GM19328 (cell line): ENCODE measurements at regions not wholly inside any gene's neighbourhood (a gene's known extent, or its start where the extent isn't known, plus 50 kb on each side); places are given as distances from the start of the nearest gene placed in this dataset.
A peak's percentile ranks its signal among the peaks of the same experiment; 100 is the strongest.
"Not testable (repeated sequence)": the region's sequence is repeated elsewhere in the genome, so short reads cannot be mapped to it uniquely, and the experiment has no call there.

Source experiments
- ATAC-seq: cut with Tn5 transposase; IDR thresholded peaks from one replicate; pipeline ENCODE4 v1.9.1; 2021; ENCODE audit warnings: mild to moderate bottlenecking, moderate library complexity; ENCODE audit not compliant: unreplicated experiment

DNA sequence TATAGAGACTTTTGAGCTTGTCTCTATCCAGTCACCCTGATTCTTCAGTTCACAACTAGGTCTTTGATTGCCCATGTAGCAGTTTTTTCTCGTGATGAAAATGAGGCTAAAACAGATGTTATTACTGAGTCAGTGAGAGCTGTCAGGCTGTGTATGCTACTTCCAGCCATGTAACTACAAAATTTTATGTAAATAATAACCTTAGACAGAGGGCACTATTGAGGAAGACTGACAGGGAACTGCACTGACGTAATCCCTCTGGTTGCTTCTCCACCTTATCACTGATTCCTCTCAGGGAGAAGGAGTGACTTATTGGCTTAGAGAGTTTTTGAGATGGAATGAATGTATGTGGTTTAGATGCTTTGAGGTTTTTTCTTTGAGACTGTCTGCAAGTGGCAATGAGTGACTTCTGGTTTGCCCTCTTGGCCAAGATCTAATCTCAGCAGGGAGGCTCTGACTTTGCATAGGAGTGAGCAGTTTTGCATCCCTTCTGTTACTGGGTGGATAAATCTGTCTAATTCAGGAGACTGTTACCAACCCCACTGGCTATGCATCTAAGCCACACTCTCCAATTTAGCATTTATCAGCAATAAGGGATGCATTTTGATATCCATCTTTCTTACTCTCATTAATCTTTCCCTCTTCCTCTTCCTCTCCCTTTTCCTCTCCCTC is 555.2 kb upstream of the FANCL start:
- ATAC-seq: no peak

DNA sequence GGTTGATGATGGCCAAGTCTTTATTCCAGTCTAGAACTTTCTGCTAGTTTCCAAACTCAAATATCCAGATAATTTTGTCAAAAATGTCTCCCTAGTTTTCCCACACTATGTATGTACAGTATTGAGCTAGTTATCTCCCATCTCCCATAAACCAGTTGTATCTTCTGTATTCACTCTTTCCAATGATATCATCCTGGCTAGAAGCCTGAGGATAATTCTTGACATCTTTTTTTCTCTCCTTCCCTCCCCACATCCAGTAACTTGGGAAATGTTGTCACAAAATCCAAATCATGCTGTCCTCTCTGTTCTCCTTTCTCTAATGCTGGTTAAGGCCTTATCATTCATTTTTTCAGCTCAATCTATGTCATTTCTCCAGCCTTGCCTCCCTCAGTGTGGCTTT is 553.8 kb upstream of the FANCL start:
- no peak for ATAC-seq

DNA sequence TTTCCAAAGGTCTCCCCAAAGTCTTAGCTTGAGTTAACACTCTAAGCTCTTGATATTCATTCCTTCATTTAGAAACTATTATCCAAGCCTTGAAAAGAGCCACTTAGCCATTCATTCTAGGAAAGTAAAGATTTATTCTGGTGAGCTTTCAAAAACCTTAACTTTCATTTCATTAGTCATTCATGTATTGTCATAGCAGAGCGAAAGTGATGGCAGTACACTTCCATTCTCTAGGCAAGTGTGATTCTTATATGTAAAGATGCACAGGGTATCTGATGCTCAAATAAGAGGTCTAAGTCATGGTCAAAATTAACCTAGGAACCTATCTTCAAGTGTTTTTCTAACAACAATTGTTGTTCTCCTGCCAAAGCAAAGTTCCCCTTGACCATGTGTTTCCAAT is 553.0 kb upstream of the FANCL start:
- ATAC-seq: no peak

DNA sequence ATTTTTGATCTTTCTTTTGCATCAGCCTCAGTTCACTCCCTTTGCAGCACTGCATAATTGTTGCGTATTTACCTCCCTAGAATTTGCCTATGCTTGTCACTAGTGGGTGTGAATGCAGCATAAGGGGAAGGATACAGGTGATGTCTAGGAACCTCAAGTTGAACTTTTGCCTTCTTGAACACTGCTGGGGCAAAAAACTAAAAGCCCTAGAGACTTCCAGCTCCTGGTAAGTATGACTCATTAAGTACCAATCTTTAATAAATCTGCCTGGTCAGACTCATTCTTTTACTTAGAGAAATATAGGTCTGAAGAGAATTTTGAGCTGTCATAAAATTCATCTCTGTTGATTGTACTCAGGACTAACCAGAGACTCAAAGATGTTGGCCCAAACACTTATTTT is 547.3 kb upstream of the FANCL start:
- ATAC-seq: no peak

DNA sequence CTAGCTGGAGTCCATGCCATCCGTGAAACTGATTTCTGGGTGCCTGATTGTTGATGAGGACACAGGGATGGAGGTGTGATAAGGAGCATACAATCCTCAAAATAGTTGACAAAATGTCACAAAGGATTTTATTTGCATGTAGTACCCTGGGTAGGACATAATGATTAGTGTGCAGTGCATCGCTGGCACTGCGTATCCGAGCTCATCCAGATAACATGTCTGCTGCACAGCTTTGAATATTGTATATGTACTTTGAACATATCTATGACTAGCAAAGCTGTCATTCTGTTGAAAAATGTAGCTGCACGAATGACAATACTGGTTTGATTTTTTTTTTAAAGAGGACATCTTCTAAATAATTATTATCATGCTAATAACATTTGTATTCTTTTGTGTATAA is 529.7 kb upstream of the FANCL start:
- no peak for ATAC-seq

DNA sequence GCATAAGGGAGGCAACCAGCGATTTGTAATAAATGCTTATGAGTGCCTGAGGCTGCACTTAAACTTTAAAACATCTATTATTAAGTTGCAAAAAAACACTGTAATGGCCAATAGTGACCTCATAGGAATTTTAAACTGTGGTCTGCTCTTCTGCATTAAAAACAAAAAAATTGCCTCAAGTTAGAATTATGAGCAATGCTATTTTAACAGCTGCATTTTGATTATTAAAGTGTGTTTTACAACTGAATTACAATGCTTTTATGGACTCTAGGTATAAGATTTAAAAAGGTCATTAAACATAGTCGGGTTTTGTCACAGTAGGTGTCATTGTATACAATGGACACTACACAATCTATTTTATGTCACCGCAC is 528.7 kb upstream of the FANCL start:
- ATAC-seq: no peak

DNA sequence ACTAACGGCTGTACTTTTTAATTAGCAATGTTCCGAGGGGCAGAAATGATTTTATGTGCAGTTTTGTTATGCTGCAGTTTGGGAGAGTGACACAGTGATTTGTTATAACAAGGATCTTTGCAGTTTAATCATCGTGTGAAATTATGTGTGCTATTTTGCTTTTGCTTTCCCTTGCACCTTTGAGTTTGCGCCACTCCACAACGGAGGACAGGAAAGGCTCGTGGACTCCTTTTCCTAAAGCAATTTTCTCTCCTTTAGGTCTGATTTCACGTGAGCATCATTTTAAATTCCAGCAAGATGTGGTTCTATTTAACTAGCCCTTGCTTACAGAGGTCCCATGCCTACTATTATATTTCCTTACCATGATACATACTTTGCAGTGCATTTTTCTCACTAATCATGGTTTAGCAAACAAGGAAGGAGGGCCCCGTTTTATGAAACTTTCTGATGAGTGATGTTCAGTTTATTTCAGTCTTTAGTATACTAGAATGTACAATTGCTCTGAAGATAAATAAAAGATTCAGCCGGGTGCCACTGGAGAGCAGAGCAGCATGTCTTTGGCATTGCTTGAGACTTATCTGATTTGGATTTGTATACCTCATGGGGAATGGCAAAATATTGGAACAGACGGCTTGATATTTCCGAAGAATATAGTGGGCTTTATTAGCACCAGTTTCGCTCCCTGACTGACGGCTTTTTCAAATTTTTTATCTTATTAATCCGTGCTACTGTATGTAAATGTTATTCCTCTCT is 528.2 kb upstream of the FANCL start:
- ATAC-seq: no peak

DNA sequence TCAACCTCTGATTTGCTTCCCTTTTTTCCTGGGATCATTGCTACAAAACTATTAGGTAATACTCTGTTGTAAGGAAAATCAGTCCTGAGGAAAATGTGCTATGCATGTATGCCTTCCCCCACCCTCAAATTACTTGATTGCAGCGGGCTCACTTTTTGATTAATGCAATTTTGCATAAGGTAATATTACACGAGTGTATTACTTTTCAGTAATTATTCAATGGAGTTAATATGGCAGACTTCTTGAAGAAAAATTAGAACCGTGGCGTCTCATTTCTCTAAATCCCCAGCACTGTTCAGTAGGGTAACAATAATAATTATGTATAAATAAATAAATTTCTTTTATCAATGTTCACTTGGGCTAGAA is 527.6 kb upstream of the FANCL start:
- no peak for ATAC-seq

DNA sequence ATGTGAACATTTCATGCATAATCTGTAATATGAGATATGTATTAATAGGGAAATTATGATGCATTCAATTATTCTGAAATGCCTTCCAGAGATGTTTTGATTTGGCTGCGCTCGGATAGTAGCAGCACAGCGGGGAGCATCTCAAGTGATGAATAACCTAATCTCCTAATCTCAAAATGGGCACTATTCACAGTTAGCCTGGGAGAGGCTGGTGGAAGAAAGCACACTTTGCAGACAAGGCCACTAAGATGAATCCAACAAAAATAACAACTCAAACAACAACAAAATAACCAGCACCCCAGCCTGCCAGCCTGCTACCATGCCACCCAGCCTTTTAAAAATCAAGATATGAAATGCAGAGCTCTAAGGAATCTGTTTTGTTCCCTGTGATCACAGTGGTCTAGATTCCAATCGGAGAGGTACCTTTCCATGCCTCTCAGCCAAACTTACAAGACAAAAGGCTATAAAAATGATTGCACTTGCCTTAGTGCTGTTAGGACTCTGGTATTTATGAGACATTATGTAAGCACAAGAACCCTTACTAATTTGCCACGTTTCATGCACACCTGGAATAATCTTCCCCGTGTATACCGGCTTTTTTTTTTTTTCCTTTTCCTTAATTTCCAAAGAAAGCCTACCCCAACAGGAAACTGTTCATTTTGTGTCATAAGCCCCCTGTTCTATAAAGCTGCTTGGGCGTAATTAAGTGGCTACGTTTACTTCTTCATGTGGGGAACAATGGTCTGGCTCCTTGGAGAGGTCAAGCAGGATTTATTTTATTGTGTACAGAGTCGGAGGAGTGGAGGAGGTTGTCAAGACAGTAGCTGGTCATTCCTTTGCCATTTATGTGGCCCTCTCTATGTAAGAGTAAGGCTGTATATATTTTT is 526.9 kb upstream of the FANCL start:
- ATAC-seq: no peak

DNA sequence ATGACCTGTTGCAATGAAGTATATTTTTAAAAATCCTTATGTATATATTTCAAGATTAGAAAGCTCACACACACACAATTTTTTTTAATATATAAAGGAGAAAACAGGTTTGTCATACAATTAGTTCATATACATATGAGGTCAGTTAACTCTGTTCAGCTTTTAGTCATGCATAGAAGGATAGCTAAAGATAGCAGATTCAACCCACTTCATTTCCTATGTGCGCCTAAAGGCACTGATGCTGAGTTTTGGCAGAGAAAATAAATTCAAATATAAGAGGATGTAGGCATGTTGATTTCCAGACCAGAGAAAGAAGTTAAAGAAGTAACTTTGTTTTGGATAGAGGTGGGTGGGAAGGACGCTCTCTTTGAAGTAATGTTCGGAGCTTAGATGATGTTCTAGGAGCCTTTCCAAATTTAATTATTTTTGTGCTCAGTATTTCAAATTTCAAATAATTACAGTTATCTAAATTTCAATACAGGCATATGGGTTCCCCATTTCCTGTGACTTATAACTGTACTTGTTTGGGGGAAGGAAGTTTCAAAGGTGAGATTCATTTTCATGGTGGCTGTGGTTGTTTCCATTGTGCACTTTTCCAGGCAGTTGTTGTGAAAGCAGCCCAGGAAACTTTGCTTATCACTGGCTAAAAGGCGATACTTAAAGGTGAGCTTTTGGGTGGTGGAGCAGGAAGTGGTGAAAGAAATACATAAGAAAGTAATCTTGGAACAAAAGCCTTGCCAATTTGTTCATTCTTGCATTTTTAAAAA is 523.4 kb upstream of the FANCL start:
- ATAC-seq: no peak

DNA sequence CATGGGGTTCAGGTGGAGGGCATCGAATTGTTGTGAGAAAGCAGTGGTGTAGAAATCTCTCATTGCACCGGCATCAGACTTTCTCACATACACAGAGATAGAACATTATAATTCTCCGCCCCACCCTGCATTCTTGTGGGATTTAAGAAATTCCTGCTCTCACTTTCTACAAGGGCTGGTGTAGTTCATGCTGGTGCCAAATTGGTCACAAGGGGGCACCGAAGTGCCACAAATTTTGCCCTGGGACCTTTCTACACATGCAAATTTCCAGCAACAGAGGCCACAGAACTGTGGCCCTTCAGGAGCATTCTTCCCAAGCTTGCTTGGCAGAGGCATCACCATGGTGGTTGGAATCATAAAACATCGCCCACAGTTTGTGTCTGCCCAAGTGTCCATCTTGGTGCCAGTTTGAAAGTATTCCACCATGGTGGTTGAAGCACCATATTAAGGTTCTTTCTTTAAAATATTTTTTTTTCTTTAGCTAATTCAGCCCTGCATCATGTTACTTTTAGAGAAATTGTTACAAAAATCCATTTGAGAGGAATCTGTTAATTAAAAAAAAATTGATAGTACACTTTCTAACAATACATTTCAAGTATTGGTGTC is 521.2 kb upstream of the FANCL start:
- peak; percentile 66 for ATAC-seq

DNA sequence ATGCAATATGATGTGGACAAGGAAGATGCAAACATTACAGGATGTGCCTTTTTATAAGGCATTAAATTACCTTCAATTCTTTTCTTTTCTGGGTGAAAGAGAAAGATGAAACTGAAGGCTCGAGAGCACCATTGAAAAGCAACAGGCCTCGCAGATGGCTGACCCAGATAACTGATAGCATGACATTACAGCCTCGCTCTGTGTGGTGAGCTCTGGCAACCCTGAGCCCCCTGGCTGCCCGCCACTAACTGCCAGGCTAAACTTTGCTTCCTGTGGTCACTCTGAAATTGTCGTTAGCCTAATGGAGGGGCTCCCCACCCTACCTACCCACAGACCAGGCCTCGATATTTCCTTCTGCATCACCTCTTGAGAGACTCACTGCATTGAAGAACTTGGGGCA is 516.8 kb upstream of the FANCL start:
- ATAC-seq: no peak

DNA sequence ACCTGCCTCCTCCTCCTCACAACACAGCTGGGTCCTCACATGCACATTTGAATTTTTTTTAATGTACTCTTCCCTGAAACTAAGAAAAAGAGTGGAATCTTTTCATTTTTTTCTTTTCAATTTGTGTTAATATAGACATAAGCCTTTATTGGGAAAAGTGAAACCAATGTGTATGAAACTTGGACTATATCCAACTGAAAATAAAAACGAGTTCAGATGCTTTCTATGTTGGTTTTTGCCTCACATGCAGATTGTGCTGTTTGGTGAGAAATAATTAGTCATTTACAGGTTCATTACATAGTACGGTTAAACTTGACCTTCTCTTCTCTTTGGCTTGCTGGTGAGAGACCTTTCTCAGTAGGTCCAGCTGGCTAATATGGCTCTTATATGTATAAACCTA is 515.2 kb upstream of the FANCL start:
- ATAC-seq: no peak

DNA sequence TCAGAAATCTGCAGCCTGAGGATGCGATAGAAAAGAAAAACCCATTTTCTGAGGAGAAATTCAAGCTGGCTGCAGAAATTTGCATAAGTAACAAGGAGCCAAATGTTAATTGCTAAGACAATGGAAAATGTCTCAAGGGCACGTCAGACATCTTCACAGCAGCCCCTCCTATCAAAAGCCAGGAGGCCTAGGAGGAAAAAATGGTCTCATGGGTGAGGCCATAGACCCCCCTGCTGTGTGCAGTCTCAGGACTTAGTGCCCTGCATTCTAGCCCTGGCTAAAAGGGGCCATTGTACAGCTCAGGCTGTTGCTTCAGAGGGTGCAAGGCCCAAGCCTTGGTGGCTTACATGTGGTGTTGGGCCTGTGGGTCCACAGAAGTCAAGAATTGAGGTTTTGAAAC is 511.4 kb upstream of the FANCL start:
- ATAC-seq: not testable (repeated sequence)

DNA sequence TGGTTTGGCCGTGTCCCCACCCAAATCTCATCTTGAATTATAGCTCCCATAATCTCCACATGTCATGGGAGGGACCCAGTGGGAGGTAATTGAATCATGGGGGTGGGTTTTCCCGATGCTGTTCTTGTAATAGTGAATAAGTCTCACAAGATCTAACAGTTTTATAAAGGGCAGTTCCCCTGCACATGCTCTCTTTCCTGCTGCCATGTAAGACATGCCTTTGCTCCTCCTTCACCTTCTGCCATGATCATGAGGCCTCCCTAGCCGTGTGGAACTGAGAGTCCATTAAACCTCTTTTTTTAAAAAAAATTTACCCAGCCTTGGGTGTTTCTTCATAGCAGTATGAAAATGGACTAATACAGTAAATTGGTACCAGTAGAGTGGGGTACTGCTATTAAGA is 510.6 kb upstream of the FANCL start:
- ATAC-seq: not testable (repeated sequence)

DNA sequence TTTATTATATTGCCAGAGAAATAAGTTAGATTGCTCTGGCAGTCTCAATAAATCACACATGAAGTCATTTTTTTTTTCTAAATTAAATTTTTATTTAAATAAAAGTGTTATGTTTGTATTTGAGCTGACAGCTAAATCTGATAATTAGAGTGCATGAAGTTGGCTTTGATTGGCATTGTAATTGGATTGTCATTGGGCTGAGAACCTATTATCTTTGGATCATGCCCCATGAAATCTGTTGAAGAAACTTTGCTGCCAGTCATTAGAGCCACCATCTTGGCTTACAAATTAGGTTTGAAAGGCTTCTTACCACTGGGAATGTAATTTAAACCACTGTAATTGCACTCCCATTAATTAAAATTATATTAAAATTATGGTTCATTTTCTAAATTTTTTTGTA is 507.9 kb upstream of the FANCL start:
- ATAC-seq: no peak

DNA sequence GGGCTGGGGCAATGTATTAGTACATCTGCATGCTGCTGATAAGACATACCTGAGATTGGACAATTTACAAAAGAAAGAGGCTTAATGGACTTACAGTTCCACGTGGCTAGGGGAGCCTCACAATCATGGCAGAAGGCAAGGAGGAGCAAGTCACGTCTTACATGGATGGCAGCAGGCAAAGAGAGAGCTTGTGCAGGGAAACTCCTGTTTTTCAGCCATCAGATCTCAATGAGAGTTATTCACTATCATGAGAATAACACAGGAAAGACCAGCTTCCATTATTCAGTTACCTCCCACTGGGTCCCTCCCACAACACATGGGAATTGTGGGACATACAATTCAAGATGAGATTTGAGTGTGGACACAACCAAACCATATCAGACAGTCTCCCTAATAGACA is 504.2 kb upstream of the FANCL start:
- not testable (repeated sequence) for ATAC-seq

DNA sequence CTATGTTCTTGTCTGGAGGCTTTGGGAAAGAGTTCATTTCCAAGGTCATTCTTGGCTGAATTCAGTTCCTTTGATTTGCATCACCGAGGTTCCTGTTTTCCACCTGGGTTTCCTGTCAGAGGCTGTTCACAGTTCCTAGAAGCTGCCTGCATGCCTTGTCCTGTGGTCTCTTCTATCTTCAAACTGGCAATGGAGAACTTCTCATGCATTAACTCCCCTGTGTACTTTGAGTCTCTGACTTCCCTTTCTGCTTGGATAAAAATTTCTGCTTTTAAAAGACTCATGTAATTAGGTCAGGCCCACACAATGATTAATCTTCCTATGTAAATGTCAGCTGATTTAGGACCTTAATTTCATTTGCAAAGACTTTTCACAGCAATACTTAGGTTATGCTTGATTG is 499.3 kb upstream of the FANCL start:
- ATAC-seq: no peak

DNA sequence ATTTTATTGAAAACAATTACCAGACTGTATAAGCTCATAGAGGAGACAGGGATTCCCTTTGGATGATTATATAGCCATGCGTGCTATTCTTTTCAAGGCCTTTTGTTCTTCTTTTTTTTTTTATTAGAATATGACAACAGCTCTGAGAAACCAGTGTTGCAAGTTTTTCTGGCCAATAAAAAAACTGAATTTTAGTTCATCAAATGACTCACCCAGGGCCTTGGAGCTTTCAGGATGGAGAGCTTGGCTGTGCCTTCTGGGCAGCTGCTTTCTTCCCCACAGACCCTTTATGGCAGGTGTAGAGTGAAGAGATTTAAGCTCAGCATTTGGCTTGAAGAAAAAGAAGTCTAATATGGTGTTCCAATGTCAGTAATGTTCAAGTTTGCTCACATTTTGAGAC is 497.9 kb upstream of the FANCL start:
- ATAC-seq: no peak

DNA sequence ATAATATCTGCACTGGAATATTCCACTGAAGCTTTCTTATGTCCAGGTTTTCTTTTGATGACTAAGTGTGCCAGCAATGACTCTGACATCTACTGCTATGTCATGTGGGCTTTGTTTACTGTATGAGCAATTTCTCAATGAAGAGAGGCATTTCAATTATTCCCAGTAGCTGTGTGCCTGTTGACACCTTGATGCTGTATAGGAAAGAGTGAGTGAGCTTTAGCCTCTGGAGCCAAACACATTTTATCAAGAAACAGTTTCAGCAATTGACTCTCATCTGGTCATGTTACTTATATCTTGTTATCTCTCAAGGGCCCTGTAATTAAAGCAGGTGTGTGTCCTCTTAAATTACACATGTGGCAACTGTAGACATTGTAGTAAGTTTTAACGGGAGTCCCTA is 493.2 kb upstream of the FANCL start:
- ATAC-seq: no peak

DNA sequence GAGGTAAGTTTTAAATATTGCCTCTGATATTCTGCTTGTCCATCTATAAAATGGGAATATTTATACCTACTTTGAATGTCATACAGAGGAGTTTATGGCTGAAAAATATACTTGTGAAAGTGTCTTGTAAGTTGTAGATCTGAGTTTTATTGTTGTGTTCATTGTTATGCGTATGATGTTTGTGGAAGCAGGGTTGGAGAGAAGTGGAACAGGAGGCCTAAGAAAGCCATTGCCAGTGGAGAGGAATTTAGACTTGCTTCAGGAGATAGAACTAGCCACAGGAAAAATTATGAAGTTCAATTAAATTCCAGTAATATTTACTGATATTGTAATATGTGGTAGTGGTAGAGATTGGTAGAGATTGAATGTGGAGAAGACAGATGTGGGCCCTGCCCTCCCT is 491.9 kb upstream of the FANCL start:
- ATAC-seq: no peak
